Breast epithelium (tissue), 4 donors: ENCODE measurements at regions not wholly inside any gene's neighbourhood (a gene's known extent, or its start where the extent isn't known, plus 50 kb on each side); places are given as distances from the start of the nearest gene placed in this dataset.
A peak's percentile ranks its signal among the peaks of the same experiment; 100 is the strongest.
"Not testable (repeated sequence)": the region's sequence is repeated elsewhere in the genome, so short reads cannot be mapped to it uniquely, and the experiment has no call there.

Experiments
- DNase-seq, 2 donors: peaks; one replicate each; pipeline ENCODE4 v3.0.0-alpha.2; 2019; ENCODE audit warnings: low spot score in 2 of 2
- H3K27ac ChIP-seq, 2 donors: fragments of 200-600 bp; sonication (generic) in 1 of 2; one replicate each; pipeline ENCODE4 v1.5.1; 2016 to 2019; ENCODE audit warnings: mild to moderate bottlenecking in 1 of 2
- H3K27me3 ChIP-seq, 2 donors: fragments of 200-600 bp; sonication (generic) in 1 of 2; one replicate each; pipeline versions ENCODE4 v1.5.1 to v1.6.0; 2017 to 2019; ENCODE audit warnings: control low read depth in 1 of 2, mild to moderate bottlenecking in 1 of 2
- H3K36me3 ChIP-seq: fragments of 200-600 bp; one replicate; pipeline ENCODE4 v1.5.1; 2019
- H3K4me1 ChIP-seq, 2 donors: fragments of 200-600 bp; sonication (generic); one replicate each; pipeline ENCODE4 v1.5.1; 2016 to 2019; ENCODE audit warnings: control low read depth in 1 of 2
- H3K4me3 ChIP-seq, 3 donors: fragments of 200-600 bp; sonication (generic); 1 replicate in 2 of 3; 2 replicates in 1 of 3; pipeline ENCODE4 v1.5.1; 2016 to 2019; ENCODE audit warnings: mild to moderate bottlenecking in 3 of 3, moderate library complexity in 2 of 3
- H3K9me3 ChIP-seq, 2 donors: fragments of 200-600 bp; sonication (generic) in 1 of 2; one replicate each; pipeline ENCODE4 v1.5.1; 2016 to 2019; ENCODE audit warnings: control low read depth in 1 of 2
- CTCF ChIP-seq, 3 donors: fragments of 450-650 bp; IDR thresholded peaks; one replicate each; pipeline ENCODE4 v1.5.1; 2016 to 2017; ENCODE audit warnings: antibody characterized with exemption in 3 of 3, mild to moderate bottlenecking in 3 of 3, moderate library complexity in 3 of 3
- POLR2A ChIP-seq: fragments of 450-650 bp; IDR thresholded peaks from one replicate; pipeline ENCODE4 v1.6.1; 2016; ENCODE audit warnings: antibody characterized with exemption, mild to moderate bottlenecking, moderate library complexity
- POLR2AphosphoS5 ChIP-seq, 3 donors: sonication (generic); formaldehyde crosslinking; IDR thresholded peaks; one replicate each; pipeline ENCODE4 v1.6.1; 2017; ENCODE audit warnings: antibody characterized with exemption in 3 of 3
- intact Hi-C: fragments of 100-400 bp; cut with DNase I; formaldehyde crosslinking; loops from one replicate; pipeline ENCODE4 v1.15.1; 2023; ENCODE audit warnings: low total_unique reads

- Histone ChIP-seq H3K36me3 (no peaks in the 10 kb centered on the region), H3K4me3 (no peak overlapping the region), H3K4me1 (no peaks in the 10 kb centered on the region), H3K9me3 (no peaks in the 10 kb centered on the region), H3K27me3 (no peaks in the 10 kb centered on the region), H3K27ac (no peak overlapping the region)
- intact Hi-C loops: no loop called here
- no peak for DNase-seq
- no peak for TF ChIP-seq POLR2A
- TF ChIP-seq CTCF (IDR thresholded peaks at IDR 0.05): peak in 1 of 3 donors; percentile 12
- TF ChIP-seq POLR2AphosphoS5 (IDR thresholded peaks at IDR 0.05): no peak
These were observed 75.5 kb upstream of the DCD start for GRCh38 chr12:54723379-54724256.

- Histone ChIP-seq H3K36me3 (no peaks in the 10 kb centered on the region), H3K4me3 (no peak overlapping the region), H3K27ac (no peak overlapping the region), H3K4me1 (no peaks in the 10 kb centered on the region), H3K9me3 (no peaks in the 10 kb centered on the region), H3K27me3 (no peaks in the 10 kb centered on the region)
- intact Hi-C loops: no loop called here
- no peak for DNase-seq
- TF ChIP-seq CTCF (IDR thresholded peaks at IDR 0.05) (no peak), POLR2AphosphoS5 (IDR thresholded peaks at IDR 0.05) (no peak), POLR2A (no peak)
These were observed 73.1 kb upstream of the DCD start for GRCh38 chr12:54721312-54721711.

GRCh38 chr12:54719691-54720090 lies 71.5 kb upstream of the DCD start:
- Histone ChIP-seq H3K36me3 (no peaks in the 10 kb centered on the region), H3K4me3 (no peak overlapping the region), H3K27me3 (no peaks in the 10 kb centered on the region), H3K4me1 (no peaks in the 10 kb centered on the region), H3K9me3 (no peaks in the 10 kb centered on the region), H3K27ac (no peak overlapping the region)
- no peak for DNase-seq
- no peak for TF ChIP-seq POLR2A
- TF ChIP-seq CTCF (IDR thresholded peaks at IDR 0.05): no peak
- no peak for TF ChIP-seq POLR2AphosphoS5 (IDR thresholded peaks at IDR 0.05)
- intact Hi-C loops: no loop called here

GRCh38 chr12:54716261-54716660 lies 68.1 kb upstream of the DCD start:
- no peak for TF ChIP-seq POLR2A
- TF ChIP-seq CTCF (IDR thresholded peaks at IDR 0.05): no peak
- no peak for TF ChIP-seq POLR2AphosphoS5 (IDR thresholded peaks at IDR 0.05)
- H3K4me1 ChIP-seq: no peaks in the 10 kb centered on the region
- DNase-seq: no peak
- H3K4me3 ChIP-seq: no peak overlapping the region
- no peaks in the 10 kb centered on the region for H3K27me3 ChIP-seq
- no peaks in the 10 kb centered on the region for H3K36me3 ChIP-seq
- intact Hi-C loops: no loop called here
- H3K27ac ChIP-seq: no peak overlapping the region
- H3K9me3 ChIP-seq: no peaks in the 10 kb centered on the region

- intact Hi-C loops, H3K9me3 ChIP-seq, H3K4me1 ChIP-seq, H3K27me3 ChIP-seq, H3K27ac ChIP-seq, H3K4me3 ChIP-seq, DNase-seq, H3K36me3 ChIP-seq: not testable (repeated sequence)
These were observed 65.7 kb upstream of the DCD start for GRCh38 chr12:54713876-54714275.
